ENCODE measurements at regions not wholly inside any gene's neighbourhood (a gene's known extent, or its start where the extent isn't known, plus 50 kb on each side); places are given as distances from the start of the nearest gene placed in this dataset.
"Not testable (repeated sequence)": the region's sequence is repeated elsewhere in the genome, so short reads cannot be mapped to it uniquely, and the experiment has no call there.

DNA sequence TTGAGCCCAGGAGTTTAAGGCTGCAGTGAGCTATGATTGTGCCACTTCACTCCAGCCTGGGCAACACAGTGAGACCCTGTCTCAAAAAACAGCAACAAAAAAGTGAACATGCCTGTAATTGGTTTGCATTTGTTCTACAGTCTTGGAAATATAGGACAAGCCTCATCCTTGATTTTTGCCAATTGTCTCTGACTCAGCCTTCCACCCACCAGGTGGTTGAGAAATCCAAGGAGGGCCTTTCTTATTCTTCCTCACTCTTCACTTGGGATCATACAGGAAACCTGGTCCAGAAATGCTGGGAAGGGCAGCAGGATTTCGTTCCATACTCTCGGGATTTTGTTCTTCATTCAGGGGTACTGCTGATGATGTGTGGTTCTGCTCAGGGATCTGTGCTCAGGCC lies 94.6 kb downstream of the CDC42EP3 start:
- no peaks in the 10 kb centered on the region for H3K36me3 Mint-ChIP-seq
- no peak for ATAC-seq

DNA sequence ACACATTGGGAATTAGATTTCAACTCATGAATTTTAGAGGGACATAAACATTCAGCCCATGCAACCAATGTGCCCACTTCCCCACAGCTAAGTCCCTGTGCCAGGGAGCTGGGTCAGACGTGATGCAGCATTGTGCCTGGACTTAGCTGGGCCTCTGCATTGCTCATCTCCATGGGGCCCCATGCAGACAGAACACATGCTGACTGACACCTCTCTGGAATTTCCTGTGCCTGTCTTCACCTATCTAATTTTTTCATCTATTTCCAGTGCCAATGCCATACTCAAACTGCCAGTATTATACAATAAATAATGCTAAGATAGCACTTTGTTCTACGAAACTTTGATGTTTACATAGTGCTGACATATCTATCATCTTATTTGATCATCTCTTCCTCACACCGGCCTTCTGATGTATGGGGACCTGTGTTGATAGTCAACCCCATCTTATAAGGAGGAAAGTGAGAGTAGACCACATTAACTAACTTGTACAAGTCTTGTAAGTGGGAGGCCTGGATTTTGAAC lies 92.2 kb downstream of the CDC42EP3 start:
- Histone ChIP-seq H3K4me3 (ENCODE audit: low read length) (no peak overlapping the region), H3K9me3 (ENCODE audit: control insufficient read depth, insufficient read depth, low read length) (no peaks in the 10 kb centered on the region), H3K27me3 (ENCODE audit: control insufficient read depth, insufficient read depth, low read length) (no peaks in the 10 kb centered on the region), H3K36me3 (ENCODE audit: control insufficient read depth, insufficient read depth, low read length) (no peaks in the 10 kb centered on the region), H3K27ac (ENCODE audit: low read length) (no peak overlapping the region), H3K4me1 (ENCODE audit: control insufficient read depth, insufficient read depth, low read length) (peaks cover 17% of the 10 kb centered on the region)
- DNase-seq = no peak
- TF ChIP-seq, protein P1, sequence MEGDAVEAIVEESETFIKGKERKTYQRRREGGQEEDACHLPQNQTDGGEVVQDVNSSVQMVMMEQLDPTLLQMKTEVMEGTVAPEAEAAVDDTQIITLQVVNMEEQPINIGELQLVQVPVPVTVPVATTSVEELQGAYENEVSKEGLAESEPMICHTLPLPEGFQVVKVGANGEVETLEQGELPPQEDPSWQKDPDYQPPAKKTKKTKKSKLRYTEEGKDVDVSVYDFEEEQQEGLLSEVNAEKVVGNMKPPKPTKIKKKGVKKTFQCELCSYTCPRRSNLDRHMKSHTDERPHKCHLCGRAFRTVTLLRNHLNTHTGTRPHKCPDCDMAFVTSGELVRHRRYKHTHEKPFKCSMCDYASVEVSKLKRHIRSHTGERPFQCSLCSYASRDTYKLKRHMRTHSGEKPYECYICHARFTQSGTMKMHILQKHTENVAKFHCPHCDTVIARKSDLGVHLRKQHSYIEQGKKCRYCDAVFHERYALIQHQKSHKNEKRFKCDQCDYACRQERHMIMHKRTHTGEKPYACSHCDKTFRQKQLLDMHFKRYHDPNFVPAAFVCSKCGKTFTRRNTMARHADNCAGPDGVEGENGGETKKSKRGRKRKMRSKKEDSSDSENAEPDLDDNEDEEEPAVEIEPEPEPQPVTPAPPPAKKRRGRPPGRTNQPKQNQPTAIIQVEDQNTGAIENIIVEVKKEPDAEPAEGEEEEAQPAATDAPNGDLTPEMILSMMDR (IDR thresholded peaks at IDR 0.05) = no peak
- Mint-ChIP-seq H3K36me3 (no peaks in the 10 kb centered on the region), H3K27ac (no peak overlapping the region), H3K4me3 (no peak overlapping the region), H3K4me1 (peaks cover 34 to 41% of the 10 kb centered on the region in 2 donors), H3K27me3 (ENCODE audit: low read depth in 2 of 2) (no peaks in the 10 kb centered on the region), H3K9me3 (peaks cover 0 to 3% of the 10 kb centered on the region in 2 donors)
- intact Hi-C loops (cut with micrococcal nuclease) = no loop called here
- no peak for ATAC-seq
- 96% methylated on average over 1 of the region's 3 CpGs for WGBS (ENCODE audit: insufficient coverage)

More for the DNA sequence above, 94.6 kb downstream of the CDC42EP3 start:
- Histone ChIP-seq H3K27me3 (ENCODE audit: control insufficient read depth, insufficient read depth, low read length) (no peaks in the 10 kb centered on the region), H3K36me3 (ENCODE audit: control insufficient read depth, insufficient read depth, low read length) (no peaks in the 10 kb centered on the region), H3K4me1 (ENCODE audit: control insufficient read depth, insufficient read depth, low read length) (peaks cover 9% of the 10 kb centered on the region), H3K4me3 (ENCODE audit: low read length) (no peak overlapping the region), H3K9me3 (ENCODE audit: control insufficient read depth, insufficient read depth, low read length) (no peaks in the 10 kb centered on the region), H3K27ac (ENCODE audit: low read length) (no peak overlapping the region)
- intact Hi-C loops (cut with micrococcal nuclease) = no loop called here
- Mint-ChIP-seq H3K27ac (peak overlapping the region in 1 of 2 donors; percentile 26), H3K4me3 (no peak overlapping the region), H3K9me3 (peaks cover 0 to 3% of the 10 kb centered on the region in 2 donors), H3K4me1 (peaks cover 22 to 37% of the 10 kb centered on the region in 2 donors), H3K27me3 (ENCODE audit: low read depth in 2 of 2) (no peaks in the 10 kb centered on the region)
- 100% methylated on average over 2 of the region's 2 CpGs for WGBS (ENCODE audit: insufficient coverage)
- TF ChIP-seq, protein P1 (IDR thresholded peaks at IDR 0.05) = no peak
- DNase-seq = no peak

DNA sequence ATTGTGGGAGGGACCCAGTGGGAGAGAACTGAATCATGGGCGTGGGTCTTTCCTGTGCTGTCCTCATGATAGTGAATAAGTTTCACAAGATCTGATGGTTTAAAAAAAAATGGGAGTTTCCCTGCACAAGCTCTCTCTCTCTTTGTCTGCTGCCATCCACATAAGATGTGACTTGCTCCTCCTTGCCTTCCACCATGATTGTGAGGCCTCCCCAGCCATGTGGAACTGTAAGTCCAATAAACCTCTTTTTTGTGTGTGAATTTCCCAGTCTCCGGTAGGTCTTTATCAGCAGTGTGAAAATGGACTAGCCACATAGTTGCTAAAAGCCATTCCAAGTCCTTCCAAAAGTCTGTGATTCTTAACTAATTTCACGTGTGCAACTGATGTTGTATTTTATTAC lies 91.5 kb downstream of the CDC42EP3 start:
- peaks cover 13% of the 10 kb centered on the region for H3K4me1 ChIP-seq (ENCODE audit: control insufficient read depth, insufficient read depth, low read length)
- H3K9me3 Mint-ChIP-seq; DNase-seq; H3K36me3 ChIP-seq (ENCODE audit: control insufficient read depth, insufficient read depth, low read length); H3K27ac ChIP-seq (ENCODE audit: low read length); H3K27ac Mint-ChIP-seq; H3K27me3 ChIP-seq (ENCODE audit: control insufficient read depth, insufficient read depth, low read length); H3K36me3 Mint-ChIP-seq; H3K4me3 Mint-ChIP-seq; H3K9me3 ChIP-seq (ENCODE audit: control insufficient read depth, insufficient read depth, low read length); H3K4me3 ChIP-seq (ENCODE audit: low read length); ATAC-seq; intact Hi-C loops (cut with micrococcal nuclease); H3K27me3 Mint-ChIP-seq (ENCODE audit: low read depth in 2 of 2): not testable (repeated sequence)
- peaks cover 34 to 44% of the 10 kb centered on the region in 2 donors for H3K4me1 Mint-ChIP-seq
- WGBS (ENCODE audit: insufficient coverage) = 100% methylated on average over 2 of the region's 3 CpGs

DNA sequence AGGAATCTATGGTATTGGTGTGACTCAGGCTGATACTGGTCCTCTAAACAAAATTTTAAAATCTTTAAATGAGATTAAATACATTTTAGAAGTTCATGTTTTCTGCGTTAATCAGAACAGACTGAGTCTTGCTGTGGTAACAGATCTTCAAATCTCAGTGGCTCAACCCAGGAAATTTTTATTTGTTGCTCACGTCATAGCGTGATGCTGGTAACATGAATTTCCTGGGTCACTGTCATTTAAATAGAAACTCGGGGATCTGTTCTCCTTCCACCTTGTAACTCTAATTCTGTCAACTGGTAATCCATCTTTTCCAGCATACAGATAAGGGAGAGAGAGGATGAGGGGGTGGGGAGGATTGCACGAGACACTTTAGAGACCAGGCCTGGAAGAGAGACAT lies 90.0 kb downstream of the CDC42EP3 start:
- H3K36me3 Mint-ChIP-seq = no peaks in the 10 kb centered on the region
- peaks cover 48 to 55% of the 10 kb centered on the region in 2 donors for H3K4me1 Mint-ChIP-seq
- no peak overlapping the region for H3K4me3 Mint-ChIP-seq

More for the DNA sequence above, 90.0 kb downstream of the CDC42EP3 start:
- Mint-ChIP-seq H3K27ac (no peak overlapping the region), H3K27me3 (ENCODE audit: low read depth in 2 of 2) (no peaks in the 10 kb centered on the region), H3K9me3 (peaks cover 0 to 3% of the 10 kb centered on the region in 2 donors)
- no peaks in the 10 kb centered on the region for H3K9me3 ChIP-seq (ENCODE audit: control insufficient read depth, insufficient read depth, low read length)
- peaks cover 26% of the 10 kb centered on the region for H3K4me1 ChIP-seq (ENCODE audit: control insufficient read depth, insufficient read depth, low read length)
- ATAC-seq (no peak), DNase-seq (no peak)
- WGBS (ENCODE audit: insufficient coverage) = 97% methylated on average over 4 of the region's 5 CpGs
- TF ChIP-seq, protein P1 (IDR thresholded peaks at IDR 0.05) = no peak
- intact Hi-C loops (cut with micrococcal nuclease) = no loop called here
- no peak overlapping the region for H3K27ac ChIP-seq (ENCODE audit: low read length)
- no peaks in the 10 kb centered on the region for H3K27me3 ChIP-seq (ENCODE audit: control insufficient read depth, insufficient read depth, low read length)
- no peak overlapping the region for H3K4me3 ChIP-seq (ENCODE audit: low read length)
- H3K36me3 ChIP-seq (ENCODE audit: control insufficient read depth, insufficient read depth, low read length) = no peaks in the 10 kb centered on the region
